Neural progenitor cell (in vitro differentiated cells): ENCODE measurements at regions not wholly inside any gene's neighbourhood (a gene's known extent, or its start where the extent isn't known, plus 50 kb on each side); places are given as distances from the start of the nearest gene placed in this dataset.

Experiments used
- EZH2 ChIP-seq: fragments of 200-600 bp; sonication (generic); IDR thresholded peaks from 2 replicates; pipeline ENCODE4 v1.6.1; 2017; ENCODE audit warnings: antibody characterized with exemption, mild to moderate bottlenecking, moderate library complexity
- EZH2phosphoT487 ChIP-seq: fragments of 200-600 bp; sonication (generic); IDR thresholded peaks from 2 replicates; pipeline ENCODE4 v1.6.1; 2017; ENCODE audit warnings: antibody characterized with exemption
- TF ChIP-seq, protein P1 (sequence below): fragments of 200-600 bp; sonication (generic); IDR thresholded peaks from 2 replicates; pipeline ENCODE4 v1.5.1; 2017; ENCODE audit warnings: antibody characterized with exemption, mild to moderate bottlenecking

DNA sequence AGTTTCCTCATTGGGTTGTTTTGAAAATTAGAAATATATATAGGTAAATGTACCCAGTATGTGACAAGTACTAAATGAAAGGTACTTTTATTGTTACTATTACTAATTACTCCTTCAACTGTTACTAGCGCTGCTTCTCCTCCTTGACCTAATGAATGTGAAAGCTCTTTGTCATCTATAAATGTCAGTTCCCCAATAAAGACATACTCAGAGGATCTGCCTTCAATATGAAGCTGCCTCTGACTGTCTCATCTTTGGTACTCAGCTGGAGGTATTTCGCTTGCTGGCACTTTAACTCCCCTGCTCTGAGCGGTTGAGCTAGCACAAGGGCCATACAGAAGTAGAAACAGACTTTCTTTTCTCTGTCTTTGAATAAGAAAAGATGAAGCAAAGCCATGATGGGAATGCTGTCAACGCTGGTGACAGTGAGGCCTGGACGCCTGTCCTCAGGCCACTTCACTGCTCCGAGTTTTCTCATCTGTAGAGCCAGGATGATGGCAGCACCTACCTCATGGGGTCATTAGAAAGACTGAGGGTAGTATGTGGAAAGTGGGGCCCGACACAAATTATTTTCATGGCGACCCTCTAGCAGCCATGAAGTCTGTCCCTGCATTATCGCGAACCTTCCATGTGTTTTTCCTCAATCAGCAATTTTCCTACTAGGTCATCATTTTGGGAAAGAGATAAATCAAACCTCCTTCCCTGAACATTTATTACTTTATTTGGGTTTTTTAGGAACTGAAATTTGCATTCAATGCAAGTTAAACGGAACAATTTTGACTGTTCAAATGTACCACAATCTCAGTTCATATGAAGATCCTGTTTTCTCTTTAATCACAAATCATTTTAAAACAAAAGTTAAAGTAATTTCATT lies 55.9 kb upstream of the SNX9 start:
- TF ChIP-seq EZH2 (no peak), EZH2phosphoT487 (no peak)
- TF ChIP-seq, protein P1, sequence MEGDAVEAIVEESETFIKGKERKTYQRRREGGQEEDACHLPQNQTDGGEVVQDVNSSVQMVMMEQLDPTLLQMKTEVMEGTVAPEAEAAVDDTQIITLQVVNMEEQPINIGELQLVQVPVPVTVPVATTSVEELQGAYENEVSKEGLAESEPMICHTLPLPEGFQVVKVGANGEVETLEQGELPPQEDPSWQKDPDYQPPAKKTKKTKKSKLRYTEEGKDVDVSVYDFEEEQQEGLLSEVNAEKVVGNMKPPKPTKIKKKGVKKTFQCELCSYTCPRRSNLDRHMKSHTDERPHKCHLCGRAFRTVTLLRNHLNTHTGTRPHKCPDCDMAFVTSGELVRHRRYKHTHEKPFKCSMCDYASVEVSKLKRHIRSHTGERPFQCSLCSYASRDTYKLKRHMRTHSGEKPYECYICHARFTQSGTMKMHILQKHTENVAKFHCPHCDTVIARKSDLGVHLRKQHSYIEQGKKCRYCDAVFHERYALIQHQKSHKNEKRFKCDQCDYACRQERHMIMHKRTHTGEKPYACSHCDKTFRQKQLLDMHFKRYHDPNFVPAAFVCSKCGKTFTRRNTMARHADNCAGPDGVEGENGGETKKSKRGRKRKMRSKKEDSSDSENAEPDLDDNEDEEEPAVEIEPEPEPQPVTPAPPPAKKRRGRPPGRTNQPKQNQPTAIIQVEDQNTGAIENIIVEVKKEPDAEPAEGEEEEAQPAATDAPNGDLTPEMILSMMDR: no peak
